Endothelial cell of umbilical vein (primary cell): ENCODE measurements at regions not wholly inside any gene's neighbourhood (a gene's known extent, or its start where the extent isn't known, plus 50 kb on each side); places are given as distances from the start of the nearest gene placed in this dataset.

ENCODE experiments used
- BruUV-seq: library from RNA; stranded (reverse); fragments of 400-500 nt; replicated peaks from 2 replicates; lab custom pipeline; 2021; lab: Mats Ljungman, UMichigan
- CTCF ChIA-PET: fragments of 300-600, 350-600 bp; sonication (Branson Sonifier 250); formaldehyde crosslinking; loops from one replicate; lab custom pipeline; 2021; ENCODE audit warnings: antibody characterized with exemption, inconsistent platforms; lab: Charles Lee
- POLR2A ChIA-PET: fragments of 300-600, 350-600 bp; sonication (Branson Sonifier 250); formaldehyde crosslinking; loops from one replicate; lab custom pipeline; 2021; ENCODE audit warnings: antibody characterized with exemption, inconsistent platforms; lab: Charles Lee
- DNase-seq: peaks from one replicate; pipeline ENCODE4 v3.0.0-alpha.2; 2011; ENCODE audit warnings: low read depth, low spot score
- FAIRE-seq: peaks from 2 replicates; lab custom pipeline; 2011; peaks lifted over from hg19 to GRCh38; lab: Jason Lieb, UNC
- H2AFZ ChIP-seq: 2 replicates; pipeline ENCODE4 v1.6.0; 2012; ENCODE audit warnings: low read depth, low read length, control low read depth, inconsistent platforms
- H3K27ac ChIP-seq: 2 replicates; pipeline ENCODE4 v1.5.1; 2011; ENCODE audit warnings: low read depth, mild to moderate bottlenecking, control low read depth, low read length, moderate library complexity; ENCODE audit not compliant: insufficient read depth
- H3K27me3 ChIP-seq, 2 experiments: 2 replicates each; pipeline versions ENCODE4 v1.6.0 to v1.6.1; 2011; ENCODE audit warnings: low read length in 2 of 2, mixed read lengths in 1 of 2; ENCODE audit not compliant: control insufficient read depth in 2 of 2, insufficient read depth in 2 of 2
- H3K36me3 ChIP-seq, 2 experiments: 2 replicates in 1 of 2; 3 replicates in 1 of 2; pipeline ENCODE4 v1.5.1; 2011; ENCODE audit warnings: low read length in 2 of 2, mild to moderate bottlenecking in 1 of 2, moderate library complexity in 1 of 2; ENCODE audit not compliant: control insufficient read depth in 2 of 2, insufficient read depth in 2 of 2; ENCODE audit errors: extremely low read depth in 1 of 2
- H3K4me1 ChIP-seq: 3 replicates; pipeline ENCODE4 v1.5.1; 2011; ENCODE audit warnings: mild to moderate bottlenecking, low read length; ENCODE audit not compliant: control insufficient read depth, insufficient read depth; ENCODE audit errors: extremely low read depth
- H3K4me2 ChIP-seq: 2 replicates; pipeline ENCODE4 v1.6.1; 2011; ENCODE audit warnings: low read length, control low read depth, mixed read lengths; ENCODE audit not compliant: insufficient read depth
- H3K4me3 ChIP-seq, 3 experiments: fragments of 200-600 bp in 1 of 3; sonication (generic), shearing (Covaris generic) in 1 of 3; replicated peaks in 1 of 3; 2 replicates each; pipeline ENCODE4 v1.5.1; 2011 to 2016; ENCODE audit warnings: control low read depth in 3 of 3, low read length in 3 of 3, mild to moderate bottlenecking in 2 of 3, inconsistent platforms in 1 of 3, low read depth in 1 of 3, moderate library complexity in 1 of 3; ENCODE audit not compliant: insufficient read depth in 1 of 3
- H3K79me2 ChIP-seq: 2 replicates; pipeline ENCODE4 v1.6.0; 2012; ENCODE audit warnings: low read length, inconsistent platforms; ENCODE audit not compliant: control insufficient read depth, insufficient read depth
- H3K9ac ChIP-seq: replicated peaks from 2 replicates; pipeline ENCODE3; 2011; ENCODE audit warnings: low read length, control low read depth; ENCODE audit not compliant: insufficient read depth; ENCODE audit errors: extremely low read depth
- H3K9me1 ChIP-seq: replicated peaks from 3 replicates; pipeline ENCODE4 v1.6.0; 2011; ENCODE audit warnings: mild to moderate bottlenecking, low read length; ENCODE audit not compliant: control insufficient read depth, insufficient read depth; ENCODE audit errors: extremely low read depth
- H3K9me3 ChIP-seq: replicated peaks from 2 replicates; pipeline ENCODE4 v1.5.1; 2012; ENCODE audit warnings: low read length, inconsistent platforms; ENCODE audit not compliant: control insufficient read depth, insufficient read depth
- H4K20me1 ChIP-seq: replicated peaks from 2 replicates; pipeline ENCODE3; 2011; ENCODE audit warnings: mild to moderate bottlenecking, low read length; ENCODE audit not compliant: control insufficient read depth, insufficient read depth; ENCODE audit errors: extremely low read depth
- EZH2 ChIP-seq: IDR thresholded peaks from 2 replicates; pipeline ENCODE4 v1.6.1; 2012; ENCODE audit warnings: borderline replicate concordance, low read depth, mild to moderate bottlenecking, moderate library complexity, low read length, inconsistent platforms; ENCODE audit not compliant: severe bottlenecking
- FOS ChIP-seq: IDR thresholded peaks from 2 replicates; pipeline ENCODE4 v1.6.1; 2011; ENCODE audit warnings: mild to moderate bottlenecking, low read length, moderate library complexity, borderline replicate concordance; ENCODE audit not compliant: insufficient read depth
- GATA2 ChIP-seq: IDR thresholded peaks from 2 replicates; pipeline ENCODE4 v1.7.0; 2011; ENCODE audit warnings: low read depth, mild to moderate bottlenecking, moderate library complexity, mixed read lengths, low read length; ENCODE audit not compliant: insufficient read length, insufficient read depth
- JUN ChIP-seq: IDR thresholded peaks from 2 replicates; pipeline ENCODE4 v1.6.1; 2011; ENCODE audit warnings: borderline replicate concordance, low read depth; ENCODE audit not compliant: insufficient read length, insufficient read depth
- POLR2AphosphoS5 ChIP-seq: IDR thresholded peaks from 2 replicates; pipeline ENCODE4 v1.6.1; 2012; ENCODE audit warnings: low read depth, mild to moderate bottlenecking, control low read depth, low read length, moderate library complexity; ENCODE audit not compliant: insufficient read depth
- dilution Hi-C: fragments of 300-500 bp; cut with MboI; formaldehyde crosslinking; loops from one replicate; pipeline ENCODE4 v1.15.0; 2019; ENCODE audit warnings: low sequenced_read_pairs; ENCODE audit not compliant: extremely low pct_ligation_motif_present
- intact Hi-C: fragments of 100-400 bp; cut with micrococcal nuclease; formaldehyde crosslinking; loops from one replicate; pipeline ENCODE4 v1.10.0; 2022

DNA sequence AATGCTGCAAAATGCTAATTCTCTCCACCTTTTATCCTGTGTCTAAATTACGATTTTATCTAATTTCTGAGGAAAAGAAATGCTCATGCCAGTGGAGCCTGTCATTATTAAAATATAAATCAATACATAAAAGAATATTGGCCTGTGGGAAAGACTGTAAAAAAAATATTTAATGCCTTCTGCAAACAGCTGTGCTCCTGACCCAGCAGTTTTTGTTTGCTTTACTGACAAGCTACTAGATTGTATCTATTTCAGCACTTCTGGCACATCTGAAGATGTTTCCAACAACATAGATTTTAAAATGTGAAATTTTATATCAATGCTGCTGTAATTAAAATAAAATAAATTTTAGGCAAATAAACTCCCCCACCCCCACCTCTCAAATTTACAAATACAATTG lies 493.6 kb upstream of the AGTR1 start:
- Histone ChIP-seq H3K9me1 (no peaks in the 10 kb centered on the region), H3K9ac (no peak overlapping the region), H3K79me2 (no peaks in the 10 kb centered on the region), H4K20me1 (no peaks in the 10 kb centered on the region), H3K27me3 (no peaks in the 10 kb centered on the region), H3K9me3 (no peaks in the 10 kb centered on the region), H3K36me3 (no peaks in the 10 kb centered on the region), H3K27ac (no peak overlapping the region), H2AFZ (no peak overlapping the region), H3K4me1 (no peaks in the 10 kb centered on the region), H3K4me2 (no peak overlapping the region), H3K4me3 (no peak overlapping the region)
- DNase-seq (no peak), FAIRE-seq (no peak)
- dilution Hi-C loops (no loop called here), intact Hi-C loops (no loop called here)
- BruUV-seq, result no TSS peak
- ChIA-PET CTCF (interaction anchor here (0.9 to 2.2 kb wide), 3 partner anchors 10 to 18 kb away, joined by 3 to 9 read pairs (median 4); no protein-coding TSS in a partner anchor), POLR2A (no interaction called here)
- TF ChIP-seq POLR2AphosphoS5, result no peak
- TF ChIP-seq EZH2, result no peak
- no peak for TF ChIP-seq FOS
- TF ChIP-seq GATA2, result no peak

GRCh38 chr3:148205977-148206376 lies 491.7 kb upstream of the AGTR1 start:
- FAIRE-seq, result no peak
- Histone ChIP-seq H3K27me3 (no peaks in the 10 kb centered on the region), H3K4me3 (no peak overlapping the region), H3K9me1 (no peaks in the 10 kb centered on the region), H3K9me3 (no peaks in the 10 kb centered on the region), H3K4me1 (no peaks in the 10 kb centered on the region), H3K27ac (no peak overlapping the region), H3K79me2 (no peaks in the 10 kb centered on the region), H2AFZ (no peak overlapping the region), H4K20me1 (no peaks in the 10 kb centered on the region), H3K4me2 (no peak overlapping the region), H3K36me3 (no peaks in the 10 kb centered on the region), H3K9ac (no peak overlapping the region)
- ChIA-PET POLR2A (no interaction called here), CTCF (no interaction called here)
- intact Hi-C loops (no loop called here), dilution Hi-C loops (no loop called here)
- no peak for TF ChIP-seq JUN
- no TSS peak for BruUV-seq
- DNase-seq, result no peak
